Activated naive CD8-positive, alpha-beta T cell treated with anti-CD3 and anti-CD28 coated beads, Interleukin-2, amount 10 ng/mL, durations not matched to agents 7 days and 5 days (primary cell): ENCODE measurements at regions not wholly inside any gene's neighbourhood (a gene's known extent, or its start where the extent isn't known, plus 50 kb on each side); places are given as distances from the start of the nearest gene placed in this dataset.

Source experiments
- ATAC-seq: fragments of 150-1000 bp; cut with Tn5 transposase; one replicate; pipeline ENCODE4 v1.10.0; 2021; ENCODE audit warnings: low read depth, moderate library complexity
- POLR2A ChIA-PET: fragments of 350-600 bp; sonication (Branson Sonifier 250); formaldehyde crosslinking; loops from one replicate; lab custom pipeline; 2021; ENCODE audit warnings: antibody characterized with exemption; lab: Charles Lee
- DNase-seq: peaks from one replicate; pipeline ENCODE4 v3.0.0; 2021
- H3K27ac Mint-ChIP-seq: one replicate; pipeline ENCODE4 v1.8.0; 2022; ENCODE audit warnings: mild to moderate bottlenecking, mixed read lengths
- H3K27me3 Mint-ChIP-seq: one replicate; pipeline ENCODE4 v1.8.0; 2022; ENCODE audit warnings: mild to moderate bottlenecking, moderate library complexity, mixed read lengths
- H3K36me3 Mint-ChIP-seq: one replicate; pipeline ENCODE4 v1.8.0; 2021; ENCODE audit warnings: mild to moderate bottlenecking, mixed read lengths
- H3K4me1 Mint-ChIP-seq: one replicate; pipeline ENCODE4 v1.8.0; 2021; ENCODE audit warnings: mixed read lengths
- H3K4me3 Mint-ChIP-seq: one replicate; pipeline ENCODE4 v1.8.0; 2022; ENCODE audit warnings: mild to moderate bottlenecking, moderate library complexity, mixed read lengths
- H3K9me3 Mint-ChIP-seq: one replicate; pipeline ENCODE4 v1.8.0; 2021; ENCODE audit warnings: mixed read lengths

GRCh38 chr9:108014353-108014752 is 524.8 kb upstream of the KLF4 start:
- no peaks in the 10 kb centered on the region for H3K27me3 Mint-ChIP-seq
- H3K4me3 Mint-ChIP-seq: no peak overlapping the region
- POLR2A ChIA-PET: no interaction called here
- DNase-seq (no peak), ATAC-seq (no peak)
- H3K36me3 Mint-ChIP-seq: no peaks in the 10 kb centered on the region
- peaks cover 4% of the 10 kb centered on the region for H3K9me3 Mint-ChIP-seq
- H3K27ac Mint-ChIP-seq: no peak overlapping the region
- H3K4me1 Mint-ChIP-seq: no peaks in the 10 kb centered on the region

GRCh38 chr9:108012886-108013665 is 523.5 kb upstream of the KLF4 start:
- Mint-ChIP-seq H3K4me3 (no peak overlapping the region), H3K27ac (no peak overlapping the region), H3K4me1 (no peaks in the 10 kb centered on the region), H3K9me3 (peaks cover 4% of the 10 kb centered on the region), H3K27me3 (no peaks in the 10 kb centered on the region), H3K36me3 (no peaks in the 10 kb centered on the region)
- no peak for DNase-seq
- POLR2A ChIA-PET: no interaction called here
- no peak for ATAC-seq

- DNase-seq (no peak), ATAC-seq (no peak)
- POLR2A ChIA-PET: no interaction called here
- no peaks in the 10 kb centered on the region for H3K4me1 Mint-ChIP-seq
- H3K27me3 Mint-ChIP-seq: no peaks in the 10 kb centered on the region
- H3K27ac Mint-ChIP-seq: no peak overlapping the region
- peaks cover 4% of the 10 kb centered on the region for H3K9me3 Mint-ChIP-seq
- no peaks in the 10 kb centered on the region for H3K36me3 Mint-ChIP-seq
- no peak overlapping the region for H3K4me3 Mint-ChIP-seq
Observed at GRCh38 chr9:108012405-108012804, 522.8 kb upstream of the KLF4 start.

GRCh38 chr9:108003526-108003925 is 514.0 kb upstream of the KLF4 start:
- Mint-ChIP-seq H3K4me1 (no peaks in the 10 kb centered on the region), H3K27ac (no peak overlapping the region)

GRCh38 chr9:108002371-108002956 is 512.9 kb upstream of the KLF4 start:
- ATAC-seq: no peak
- H3K36me3 Mint-ChIP-seq: no peaks in the 10 kb centered on the region
- no peaks in the 10 kb centered on the region for H3K27me3 Mint-ChIP-seq
- no peak overlapping the region for H3K4me3 Mint-ChIP-seq
- POLR2A ChIA-PET: no interaction called here
- H3K4me1 Mint-ChIP-seq: no peaks in the 10 kb centered on the region
- no peaks in the 10 kb centered on the region for H3K9me3 Mint-ChIP-seq
- DNase-seq: no peak
- H3K27ac Mint-ChIP-seq: no peak overlapping the region

More at GRCh38 chr9:108003526-108003925, 514.0 kb upstream of the KLF4 start:
- H3K27me3 Mint-ChIP-seq: no peaks in the 10 kb centered on the region
- no peaks in the 10 kb centered on the region for H3K9me3 Mint-ChIP-seq
- ATAC-seq (no peak), DNase-seq (no peak)
- no peaks in the 10 kb centered on the region for H3K36me3 Mint-ChIP-seq
- H3K4me3 Mint-ChIP-seq: no peak overlapping the region
- POLR2A ChIA-PET: no interaction called here

GRCh38 chr9:108001237-108001636 is 511.7 kb upstream of the KLF4 start:
- H3K9me3 Mint-ChIP-seq: peaks cover 2% of the 10 kb centered on the region
- no peaks in the 10 kb centered on the region for H3K4me1 Mint-ChIP-seq
- H3K4me3 Mint-ChIP-seq: no peak overlapping the region
- ATAC-seq (no peak), DNase-seq (no peak)
- POLR2A ChIA-PET: no interaction called here
- H3K36me3 Mint-ChIP-seq: no peaks in the 10 kb centered on the region
- H3K27me3 Mint-ChIP-seq: no peaks in the 10 kb centered on the region
- no peak overlapping the region for H3K27ac Mint-ChIP-seq

GRCh38 chr9:107999890-108000289 is 510.3 kb upstream of the KLF4 start:
- no peaks in the 10 kb centered on the region for H3K4me1 Mint-ChIP-seq
- H3K36me3 Mint-ChIP-seq: no peaks in the 10 kb centered on the region
- DNase-seq (no peak), ATAC-seq (no peak)
- H3K9me3 Mint-ChIP-seq: peaks cover 2% of the 10 kb centered on the region
- no peaks in the 10 kb centered on the region for H3K27me3 Mint-ChIP-seq
- no peak overlapping the region for H3K27ac Mint-ChIP-seq
- POLR2A ChIA-PET: no interaction called here
- H3K4me3 Mint-ChIP-seq: no peak overlapping the region

GRCh38 chr9:107999011-107999410 is 509.4 kb upstream of the KLF4 start:
- Mint-ChIP-seq H3K36me3 (no peaks in the 10 kb centered on the region), H3K4me1 (no peaks in the 10 kb centered on the region), H3K9me3 (peaks cover 2% of the 10 kb centered on the region), H3K27ac (no peak overlapping the region), H3K27me3 (no peaks in the 10 kb centered on the region), H3K4me3 (no peak overlapping the region)
- POLR2A ChIA-PET: no interaction called here
- no peak for DNase-seq
- ATAC-seq: no peak

- H3K4me3 Mint-ChIP-seq: no peak overlapping the region
- DNase-seq (no peak), ATAC-seq (no peak)
- no peak overlapping the region for H3K27ac Mint-ChIP-seq
- peaks cover 2% of the 10 kb centered on the region for H3K9me3 Mint-ChIP-seq
- no peaks in the 10 kb centered on the region for H3K36me3 Mint-ChIP-seq
- POLR2A ChIA-PET: no interaction called here
- no peaks in the 10 kb centered on the region for H3K4me1 Mint-ChIP-seq
- H3K27me3 Mint-ChIP-seq: no peaks in the 10 kb centered on the region
Observed at GRCh38 chr9:107994648-107995047, 505.1 kb upstream of the KLF4 start.

- Mint-ChIP-seq H3K27ac (no peak overlapping the region), H3K36me3 (no peaks in the 10 kb centered on the region), H3K4me1 (no peaks in the 10 kb centered on the region), H3K4me3 (no peak overlapping the region), H3K27me3 (no peaks in the 10 kb centered on the region), H3K9me3 (peaks cover 2% of the 10 kb centered on the region)
- ATAC-seq: no peak
- no peak for DNase-seq
- POLR2A ChIA-PET: no interaction called here
Observed at GRCh38 chr9:107992271-107992670, 502.7 kb upstream of the KLF4 start.

GRCh38 chr9:107991581-107991980 is 502.0 kb upstream of the KLF4 start:
- Mint-ChIP-seq H3K4me1 (no peaks in the 10 kb centered on the region), H3K36me3 (no peaks in the 10 kb centered on the region), H3K27me3 (no peaks in the 10 kb centered on the region), H3K27ac (no peak overlapping the region), H3K4me3 (no peak overlapping the region), H3K9me3 (no peaks in the 10 kb centered on the region)
- POLR2A ChIA-PET: no interaction called here
- ATAC-seq (no peak), DNase-seq (no peak)

GRCh38 chr9:107989544-107989943 is 500.0 kb upstream of the KLF4 start:
- Mint-ChIP-seq H3K27me3 (no peaks in the 10 kb centered on the region), H3K4me3 (no peak overlapping the region), H3K9me3 (no peaks in the 10 kb centered on the region), H3K4me1 (no peaks in the 10 kb centered on the region), H3K36me3 (no peaks in the 10 kb centered on the region), H3K27ac (no peak overlapping the region)
- no peak for DNase-seq
- POLR2A ChIA-PET: no interaction called here
- ATAC-seq: no peak

- ATAC-seq (no peak), DNase-seq (no peak)
- Mint-ChIP-seq H3K9me3 (no peaks in the 10 kb centered on the region), H3K36me3 (no peaks in the 10 kb centered on the region), H3K4me1 (no peaks in the 10 kb centered on the region), H3K4me3 (no peak overlapping the region), H3K27me3 (no peaks in the 10 kb centered on the region), H3K27ac (no peak overlapping the region)
- POLR2A ChIA-PET: no interaction called here
Observed at GRCh38 chr9:107989099-107989498, 499.5 kb upstream of the KLF4 start.

- H3K9me3 Mint-ChIP-seq: no peaks in the 10 kb centered on the region
- H3K27ac Mint-ChIP-seq: no peak overlapping the region
- H3K4me3 Mint-ChIP-seq: no peak overlapping the region
- DNase-seq: no peak
- no peaks in the 10 kb centered on the region for H3K36me3 Mint-ChIP-seq
- POLR2A ChIA-PET: no interaction called here
- ATAC-seq: no peak
- H3K27me3 Mint-ChIP-seq: no peaks in the 10 kb centered on the region
- H3K4me1 Mint-ChIP-seq: no peaks in the 10 kb centered on the region
Observed at GRCh38 chr9:107984956-107985355, 495.4 kb upstream of the KLF4 start.
